ENCODE measurements at regions not wholly inside any gene's neighbourhood (a gene's known extent, or its start where the extent isn't known, plus 50 kb on each side); places are given as distances from the start of the nearest gene placed in this dataset.

- no peak for ATAC-seq (ENCODE audit: low FRiP score in 2 of 2)
- Histone ChIP-seq H3K9me3 (no peaks in the 10 kb centered on the region), H3K4me1 (no peaks in the 10 kb centered on the region), H3K4me3 (no peak overlapping the region), H3K36me3 (no peaks in the 10 kb centered on the region), H3K27ac (no peak overlapping the region), H3K27me3 (no peaks in the 10 kb centered on the region)
- DNase-seq: no peak
- 95 to 96% methylated on average over 4 of the region's 4 CpGs for WGBS, 2 donors
- TF ChIP-seq EP300 (IDR thresholded peaks at IDR 0.05) (no peak), POLR2A (IDR thresholded peaks at IDR 0.05) (no peak), POLR2AphosphoS5 (IDR thresholded peaks at IDR 0.05) (no peak), CTCF (IDR thresholded peaks at IDR 0.05) (no peak)
These were observed 209.2 kb upstream of the GADL1 start for GRCh38 chr3:31103623-31104180.

GRCh38 chr3:31105011-31105410 lies 210.6 kb upstream of the GADL1 start:
- 93 to 97% methylated on average over 1 of the region's 1 CpG for WGBS, 2 donors
- Histone ChIP-seq H3K4me1 (no peaks in the 10 kb centered on the region), H3K27ac (no peak overlapping the region), H3K27me3 (no peaks in the 10 kb centered on the region), H3K36me3 (no peaks in the 10 kb centered on the region), H3K4me3 (no peak overlapping the region), H3K9me3 (no peaks in the 10 kb centered on the region)
- TF ChIP-seq EP300 (IDR thresholded peaks at IDR 0.05) (no peak), POLR2AphosphoS5 (IDR thresholded peaks at IDR 0.05) (no peak), POLR2A (IDR thresholded peaks at IDR 0.05) (no peak), CTCF (IDR thresholded peaks at IDR 0.05) (no peak)
- no peak for ATAC-seq (ENCODE audit: low FRiP score in 2 of 2)
- no peak for DNase-seq

GRCh38 chr3:31105438-31106077 lies 211.1 kb upstream of the GADL1 start:
- no peaks in the 10 kb centered on the region for H3K4me1 ChIP-seq
- H3K9me3 ChIP-seq: no peaks in the 10 kb centered on the region
- H3K27ac ChIP-seq: no peak overlapping the region
- DNase-seq (no peak), ATAC-seq (ENCODE audit: low FRiP score in 2 of 2) (peak in 1 of 2 donors; percentile 87)
- TF ChIP-seq POLR2AphosphoS5 (IDR thresholded peaks at IDR 0.05) (peak in 1 of 2 donors; percentile 36), EP300 (IDR thresholded peaks at IDR 0.05) (no peak)
- WGBS, 2 donors: 67 to 71% methylated on average over 2 of the region's 2 CpGs
- H3K27me3 ChIP-seq: no peaks in the 10 kb centered on the region
- no peak overlapping the region for H3K4me3 ChIP-seq
- no peaks in the 10 kb centered on the region for H3K36me3 ChIP-seq

- Histone ChIP-seq H3K4me3 (no peak overlapping the region), H3K36me3 (no peaks in the 10 kb centered on the region), H3K27me3 (no peaks in the 10 kb centered on the region), H3K4me1 (no peaks in the 10 kb centered on the region), H3K27ac (no peak overlapping the region), H3K9me3 (no peaks in the 10 kb centered on the region)
- TF ChIP-seq CTCF (IDR thresholded peaks at IDR 0.05) (no peak), POLR2AphosphoS5 (IDR thresholded peaks at IDR 0.05) (no peak), EP300 (IDR thresholded peaks at IDR 0.05) (no peak)
- ATAC-seq (ENCODE audit: low FRiP score in 2 of 2) (peak in 1 of 2 donors; percentile 80), DNase-seq (no peak)
- 85 to 94% methylated on average over 2 of the region's 2 CpGs for WGBS, 2 donors
These were observed 211.7 kb upstream of the GADL1 start for GRCh38 chr3:31106204-31106603.

- H3K9me3 ChIP-seq: no peaks in the 10 kb centered on the region
- no peaks in the 10 kb centered on the region for H3K4me1 ChIP-seq
- H3K36me3 ChIP-seq: no peaks in the 10 kb centered on the region
- H3K4me3 ChIP-seq: no peak overlapping the region
- 90 to 91% methylated on average over 2 of the region's 2 CpGs for WGBS, 2 donors
- no peak overlapping the region for H3K27ac ChIP-seq
- DNase-seq: no peak
- TF ChIP-seq CTCF (IDR thresholded peaks at IDR 0.05) (no peak), EP300 (IDR thresholded peaks at IDR 0.05) (no peak), POLR2AphosphoS5 (IDR thresholded peaks at IDR 0.05) (no peak), POLR2A (IDR thresholded peaks at IDR 0.05) (no peak)
- no peak for ATAC-seq (ENCODE audit: low FRiP score in 2 of 2)
- H3K27me3 ChIP-seq: no peaks in the 10 kb centered on the region
These were observed 212.5 kb upstream of the GADL1 start for GRCh38 chr3:31106912-31107311.
